Upper lobe of left lung (tissue), 4 donors: ENCODE measurements at regions not wholly inside any gene's neighbourhood (a gene's known extent, or its start where the extent isn't known, plus 50 kb on each side); places are given as distances from the start of the nearest gene placed in this dataset.

Experiments
- CTCF ChIP-seq, 6 experiments: fragments of 450-650 bp in 4 of 6; fragments of 200-600 bp in 2 of 6; sonication (generic) in 2 of 6; IDR thresholded peaks; one replicate each; pipeline ENCODE4 v1.5.1; 2016 to 2019; ENCODE audit warnings: antibody characterized with exemption in 6 of 6
- POLR2A ChIP-seq, 4 donors: fragments of 450-650 bp; IDR thresholded peaks; one replicate each; pipeline ENCODE4 v1.5.1; 2016 to 2017; ENCODE audit warnings: antibody characterized with exemption in 4 of 4, mild to moderate bottlenecking in 2 of 4
- POLR2AphosphoS5 ChIP-seq, 2 donors: sonication (generic); formaldehyde crosslinking; IDR thresholded peaks; one replicate each; pipeline ENCODE4 v1.5.1; 2017; ENCODE audit warnings: antibody characterized with exemption in 2 of 2

GRCh38 chr5:100108883-100109282 is 426.3 kb upstream of the FAM174A start:
- TF ChIP-seq POLR2A (IDR thresholded peaks at IDR 0.05) (no peak), CTCF (IDR thresholded peaks at IDR 0.05) (no peak), POLR2AphosphoS5 (IDR thresholded peaks at IDR 0.05) (no peak)
